SK-N-SH treated with all-trans-retinoic acid at 6 μM for 48 hours (cell line): ENCODE measurements at regions not wholly inside any gene's neighbourhood (a gene's known extent, or its start where the extent isn't known, plus 50 kb on each side); places are given as distances from the start of the nearest gene placed in this dataset.

ENCODE experiments used
- ISL1 ChIP-seq: fragments of 250-450 bp; sonication (Bioruptor Pico); IDR thresholded peaks from 2 replicates; pipeline ENCODE4 v2.1.2; 2022; ENCODE audit warnings: mild to moderate bottlenecking, moderate library complexity
- OSR1 ChIP-seq: fragments of 250-450 bp; sonication (Bioruptor Pico); IDR thresholded peaks from 2 replicates; pipeline ENCODE4 v1.8.0; 2022; ENCODE audit warnings: moderate library complexity, mild to moderate bottlenecking, inconsistent platforms
- PATZ1 ChIP-seq: fragments of 250-450 bp; sonication (Bioruptor Pico); IDR thresholded peaks from 2 replicates; pipeline ENCODE4 v1.8.0; 2020; ENCODE audit warnings: mild to moderate bottlenecking, moderate library complexity, borderline replicate concordance
- RARB ChIP-seq: fragments of 250-450 bp; sonication (Bioruptor Pico); IDR thresholded peaks from 2 replicates; pipeline ENCODE4 v1.8.0; 2021; ENCODE audit warnings: mild to moderate bottlenecking, moderate library complexity
- SNAI2 ChIP-seq: fragments of 250-450 bp; sonication (Bioruptor Pico); IDR thresholded peaks from 2 replicates; pipeline ENCODE4 v1.5.0; 2020; ENCODE audit warnings: mild to moderate bottlenecking, moderate library complexity
- TCF4 ChIP-seq: fragments of 250-450 bp; sonication (Bioruptor Pico); IDR thresholded peaks from 2 replicates; pipeline ENCODE4 v1.8.0; 2021; ENCODE audit warnings: mild to moderate bottlenecking, moderate library complexity, borderline replicate concordance
- TOX ChIP-seq: fragments of 250-450 bp; sonication (Bioruptor Pico); IDR thresholded peaks from 2 replicates; pipeline ENCODE4 v1.8.0; 2021; ENCODE audit warnings: mild to moderate bottlenecking, moderate library complexity, borderline replicate concordance
- ZFP3 ChIP-seq: fragments of 250-450 bp; sonication (Bioruptor Pico); IDR thresholded peaks from 2 replicates; pipeline ENCODE4 v1.5.0; 2020; ENCODE audit warnings: mild to moderate bottlenecking, moderate library complexity
- ZFP30 ChIP-seq: fragments of 450-650 bp; formaldehyde crosslinking; IDR thresholded peaks from 2 replicates; pipeline ENCODE4 v1.5.0; 2022; ENCODE audit warnings: mild to moderate bottlenecking, moderate library complexity
- ZNF8 ChIP-seq: fragments of 450-650 bp; formaldehyde crosslinking; IDR thresholded peaks from 2 replicates; pipeline ENCODE4 v1.5.0; 2020; ENCODE audit warnings: mild to moderate bottlenecking, moderate library complexity

GRCh38 chr14:104420990-104421389 is 158.6 kb upstream of the C14orf180 start:
- TF ChIP-seq SNAI2 (CRISPR knock-in tag) (no peak), TCF4 (no peak), TOX (CRISPR knock-in tag) (no peak), ZFP3 (no peak), RARB (CRISPR knock-in tag) (no peak), ZNF8 (CRISPR knock-in tag) (no peak), ZFP30 (CRISPR knock-in tag) (no peak), PATZ1 (CRISPR knock-in tag) (no peak), OSR1 (CRISPR knock-in tag) (no peak), ISL1 (CRISPR knock-in tag) (no peak)
